ENCODE measurements at regions not wholly inside any gene's neighbourhood (a gene's known extent, or its start where the extent isn't known, plus 50 kb on each side); places are given as distances from the start of the nearest gene placed in this dataset.

DNA sequence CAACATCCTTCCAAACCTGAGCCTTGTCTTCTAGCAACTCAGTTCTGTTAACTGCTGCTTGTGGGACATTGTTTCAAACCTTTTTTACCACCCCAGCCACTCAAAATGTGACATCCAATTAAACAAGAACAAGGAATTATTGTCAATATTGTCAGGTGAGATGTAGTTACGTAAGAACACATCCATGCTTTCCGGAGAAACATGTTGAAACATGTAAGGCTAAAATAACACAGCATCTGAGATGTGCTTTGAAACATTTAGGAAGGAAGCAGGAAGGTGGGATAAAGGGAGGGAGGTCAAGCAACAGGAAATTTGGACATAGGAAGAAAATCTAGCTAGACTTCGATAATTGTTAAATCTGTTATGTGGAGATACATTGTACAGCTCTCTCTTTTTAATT lies 50.9 kb upstream of the PRICKLE2 start:
- no peaks in the 10 kb centered on the region for H3K27me3 ChIP-seq
- H3K9me3 ChIP-seq (ENCODE audit: low read depth): peaks cover 4% of the 10 kb centered on the region
- H3K4me2 ChIP-seq: no peak overlapping the region
- H2AFZ ChIP-seq (replicated peaks): no peak overlapping the region
- Mint-ChIP-seq H3K9me3 (peaks cover 3% of the 10 kb centered on the region), H3K27ac (no peak overlapping the region), H3K36me3 (no peaks in the 10 kb centered on the region), H3K4me3 (no peak overlapping the region), H3K27me3 (ENCODE audit: insufficient read depth, low read depth) (peaks cover 6% of the 10 kb centered on the region), H3K4me1 (no peaks in the 10 kb centered on the region)
- no peak overlapping the region for H3K27ac ChIP-seq
- peaks cover 1% of the 10 kb centered on the region for H3F3A ChIP-seq (ENCODE audit: low read depth)
- no peaks in the 10 kb centered on the region for H3K79me2 ChIP-seq (ENCODE audit: low read depth)
- no peaks in the 10 kb centered on the region for H4K20me1 ChIP-seq (ENCODE audit: low read depth)
- no peak overlapping the region for H3K9ac ChIP-seq
- no peak for DNase-seq (ENCODE audit: low spot score)
- H3K4me1 ChIP-seq: peaks cover 7% of the 10 kb centered on the region
- H3K36me3 ChIP-seq: no peaks in the 10 kb centered on the region
- H3K4me3 ChIP-seq: no peak overlapping the region
- TF ChIP-seq EZH2 (IDR thresholded peaks at IDR 0.05): no peak
